GM21619 (cell line): ENCODE measurements at regions not wholly inside any gene's neighbourhood (a gene's known extent, or its start where the extent isn't known, plus 50 kb on each side); places are given as distances from the start of the nearest gene placed in this dataset.

Source experiments
- ATAC-seq: cut with Tn5 transposase; IDR thresholded peaks from one replicate; pipeline ENCODE4 v1.9.1; 2021; ENCODE audit not compliant: unreplicated experiment

GRCh38 chr4:13892739-13893105 is 265.2 kb upstream of the BOD1L1 start:
- no peak for ATAC-seq

GRCh38 chr4:13893211-13893610 is 265.7 kb upstream of the BOD1L1 start:
- ATAC-seq = no peak

- ATAC-seq = no peak
Measured at GRCh38 chr4:13893987-13894386, 266.5 kb upstream of the BOD1L1 start.

GRCh38 chr4:13900780-13901179 is 273.3 kb upstream of the BOD1L1 start:
- ATAC-seq = no peak

- no peak for ATAC-seq
Measured at GRCh38 chr4:13902146-13902545, 274.6 kb upstream of the BOD1L1 start.

GRCh38 chr4:13903061-13903460 is 275.5 kb upstream of the BOD1L1 start:
- no peak for ATAC-seq

GRCh38 chr4:13903901-13904300 is 276.4 kb upstream of the BOD1L1 start:
- no peak for ATAC-seq

- no peak for ATAC-seq
Measured at GRCh38 chr4:13905543-13905942, 278.0 kb upstream of the BOD1L1 start.

GRCh38 chr4:13906727-13907126 is 279.2 kb upstream of the BOD1L1 start:
- no peak for ATAC-seq

- ATAC-seq = no peak
Measured at GRCh38 chr4:13907255-13907751, 279.8 kb upstream of the BOD1L1 start.

- ATAC-seq = no peak
Measured at GRCh38 chr4:13908455-13908854, 280.9 kb upstream of the BOD1L1 start.

GRCh38 chr4:13910556-13910955 is 283.0 kb upstream of the BOD1L1 start:
- ATAC-seq = no peak

- no peak for ATAC-seq
Measured at GRCh38 chr4:13911256-13911655, 283.7 kb upstream of the BOD1L1 start.

- ATAC-seq = no peak
Measured at GRCh38 chr4:13912436-13912925, 285.0 kb upstream of the BOD1L1 start.

- ATAC-seq = no peak
Measured at GRCh38 chr4:13912966-13913365, 285.4 kb upstream of the BOD1L1 start.

- ATAC-seq = no peak
Measured at GRCh38 chr4:13917015-13917414, 289.5 kb upstream of the BOD1L1 start.

GRCh38 chr4:13918110-13918509 is 290.6 kb upstream of the BOD1L1 start:
- no peak for ATAC-seq

- ATAC-seq = no peak
Measured at GRCh38 chr4:13918991-13919441, 291.5 kb upstream of the BOD1L1 start.

- ATAC-seq = no peak
Measured at GRCh38 chr4:13920111-13920875, 292.8 kb upstream of the BOD1L1 start.

- ATAC-seq = no peak
Measured at GRCh38 chr4:13920901-13921300, 293.4 kb upstream of the BOD1L1 start.

GRCh38 chr4:13921805-13922204 is 294.3 kb upstream of the BOD1L1 start:
- no peak for ATAC-seq

- no peak for ATAC-seq
Measured at GRCh38 chr4:13922459-13922858, 294.9 kb upstream of the BOD1L1 start.
